Neural progenitor cell (in vitro differentiated cells): ENCODE measurements at regions not wholly inside any gene's neighbourhood (a gene's known extent, or its start where the extent isn't known, plus 50 kb on each side); places are given as distances from the start of the nearest gene placed in this dataset.

ENCODE experiments used
- DNase-seq: peaks from one replicate; pipeline ENCODE4 v3.0.0-alpha.2; 2016; ENCODE audit warnings: low spot score
- H2AFZ ChIP-seq: fragments of 200-600 bp; sonication (generic); replicated peaks from 2 replicates; pipeline ENCODE4 v1.6.1; 2016; ENCODE audit warnings: antibody characterized with exemption
- H3F3A ChIP-seq: fragments of 200-600 bp; sonication (generic); 2 replicates; pipeline ENCODE4 v1.6.1; 2016; ENCODE audit warnings: antibody characterized with exemption, low read depth
- H3K27ac ChIP-seq: fragments of 200-600 bp; sonication (generic); 2 replicates; pipeline ENCODE4 v1.5.1; 2016; ENCODE audit warnings: mild to moderate bottlenecking
- H3K27me3 ChIP-seq: fragments of 200-600 bp; sonication (generic); 2 replicates; pipeline ENCODE4 v1.6.1; 2016; ENCODE audit warnings: mild to moderate bottlenecking, moderate library complexity
- H3K36me3 ChIP-seq: fragments of 200-600 bp; sonication (generic); 2 replicates; pipeline ENCODE4 v1.5.1; 2016
- H3K4me1 ChIP-seq: fragments of 200-600 bp; sonication (generic); 2 replicates; pipeline ENCODE4 v1.6.1; 2016; ENCODE audit warnings: mixed run types
- H3K4me2 ChIP-seq: fragments of 200-600 bp; sonication (generic); 2 replicates; pipeline ENCODE4 v1.6.1; 2016
- H3K4me3 ChIP-seq: fragments of 200-600 bp; sonication (generic); 2 replicates; pipeline ENCODE4 v1.5.1; 2016
- H3K79me2 ChIP-seq: fragments of 200-600 bp; sonication (generic); 2 replicates; pipeline ENCODE4 v1.6.1; 2016; ENCODE audit warnings: low read depth
- H3K9ac ChIP-seq: fragments of 200-600 bp; sonication (generic); 2 replicates; pipeline ENCODE4 v1.6.1; 2016
- H3K9me3 ChIP-seq: fragments of 200-600 bp; sonication (generic); 2 replicates; pipeline ENCODE4 v1.5.1; 2016; ENCODE audit warnings: low read depth
- H4K20me1 ChIP-seq: fragments of 200-600 bp; sonication (generic); 2 replicates; pipeline ENCODE4 v1.6.1; 2016; ENCODE audit warnings: low read depth
- H3K27ac Mint-ChIP-seq: 3 replicates; pipeline ENCODE4 v1.8.0; 2021; ENCODE audit warnings: mixed read lengths
- H3K27me3 Mint-ChIP-seq: 2 replicates; pipeline ENCODE4 v1.8.0; 2022; ENCODE audit warnings: low read depth, mild to moderate bottlenecking, inconsistent platforms, moderate library complexity, mixed read lengths; ENCODE audit not compliant: insufficient read depth
- H3K36me3 Mint-ChIP-seq: 3 replicates; pipeline ENCODE4 v1.8.0; 2021; ENCODE audit warnings: mixed read lengths
- H3K4me1 Mint-ChIP-seq: 3 replicates; pipeline ENCODE4 v1.8.0; 2021; ENCODE audit warnings: mixed read lengths
- H3K4me3 Mint-ChIP-seq: 3 replicates; pipeline ENCODE4 v1.8.0; 2021; ENCODE audit warnings: mild to moderate bottlenecking, moderate library complexity, mixed read lengths
- H3K9me3 Mint-ChIP-seq: 3 replicates; pipeline ENCODE4 v1.8.0; 2020; ENCODE audit warnings: mixed read lengths
- CTCF ChIP-seq: fragments of 200-600 bp; sonication (generic); IDR thresholded peaks from 2 replicates; pipeline ENCODE4 v1.5.1; 2017; ENCODE audit warnings: antibody characterized with exemption, mild to moderate bottlenecking
- EZH2 ChIP-seq: fragments of 200-600 bp; sonication (generic); IDR thresholded peaks from 2 replicates; pipeline ENCODE4 v1.6.1; 2017; ENCODE audit warnings: antibody characterized with exemption, mild to moderate bottlenecking, moderate library complexity
- EZH2phosphoT487 ChIP-seq: fragments of 200-600 bp; sonication (generic); IDR thresholded peaks from 2 replicates; pipeline ENCODE4 v1.6.1; 2017; ENCODE audit warnings: antibody characterized with exemption

GRCh38 chr5:2894736-2895135 is 143.3 kb upstream of the IRX2 start:
- H3F3A ChIP-seq = no peaks in the 10 kb centered on the region
- H3K4me3 Mint-ChIP-seq = no peak overlapping the region
- no peaks in the 10 kb centered on the region for H4K20me1 ChIP-seq
- no peaks in the 10 kb centered on the region for H3K27me3 ChIP-seq
- no peak overlapping the region for H3K9ac ChIP-seq
- no peaks in the 10 kb centered on the region for H3K9me3 Mint-ChIP-seq
- no peaks in the 10 kb centered on the region for H3K36me3 Mint-ChIP-seq
- no peak overlapping the region for H3K4me2 ChIP-seq
- no peaks in the 10 kb centered on the region for H3K36me3 ChIP-seq
- H3K79me2 ChIP-seq = no peaks in the 10 kb centered on the region
- H3K27me3 Mint-ChIP-seq = peaks cover 11% of the 10 kb centered on the region
- DNase-seq = no peak
- no peak overlapping the region for H3K27ac ChIP-seq
- H3K4me1 Mint-ChIP-seq = peaks cover 5% of the 10 kb centered on the region
- TF ChIP-seq EZH2phosphoT487 (no peak), CTCF (no peak), EZH2 (no peak)
- no peak overlapping the region for H2AFZ ChIP-seq
- no peaks in the 10 kb centered on the region for H3K4me1 ChIP-seq
- no peaks in the 10 kb centered on the region for H3K9me3 ChIP-seq
- H3K27ac Mint-ChIP-seq = no peak overlapping the region
- H3K4me3 ChIP-seq = no peak overlapping the region

- Histone ChIP-seq H3K4me2 (no peak overlapping the region), H3K9ac (no peak overlapping the region), H3K36me3 (no peaks in the 10 kb centered on the region), H3K9me3 (no peaks in the 10 kb centered on the region), H3K4me1 (no peaks in the 10 kb centered on the region), H3F3A (no peaks in the 10 kb centered on the region), H3K27me3 (no peaks in the 10 kb centered on the region), H3K27ac (no peak overlapping the region), H2AFZ (no peak overlapping the region), H4K20me1 (no peaks in the 10 kb centered on the region), H3K79me2 (no peaks in the 10 kb centered on the region), H3K4me3 (no peak overlapping the region)
- Mint-ChIP-seq H3K27ac (no peak overlapping the region), H3K9me3 (no peaks in the 10 kb centered on the region), H3K4me1 (peaks cover 5% of the 10 kb centered on the region), H3K36me3 (no peaks in the 10 kb centered on the region), H3K4me3 (no peak overlapping the region), H3K27me3 (peaks cover 11% of the 10 kb centered on the region)
- no peak for TF ChIP-seq EZH2
- TF ChIP-seq CTCF = no peak
- no peak for TF ChIP-seq EZH2phosphoT487
- DNase-seq = no peak
Observed at GRCh38 chr5:2894316-2894715, 142.8 kb upstream of the IRX2 start.

- Histone ChIP-seq H3K4me2 (no peak overlapping the region), H2AFZ (no peak overlapping the region), H3K36me3 (no peaks in the 10 kb centered on the region), H3K9me3 (no peaks in the 10 kb centered on the region), H3F3A (no peaks in the 10 kb centered on the region), H3K27me3 (no peaks in the 10 kb centered on the region), H3K4me3 (no peak overlapping the region), H3K4me1 (no peaks in the 10 kb centered on the region), H3K9ac (no peak overlapping the region), H3K79me2 (no peaks in the 10 kb centered on the region), H4K20me1 (no peaks in the 10 kb centered on the region), H3K27ac (no peak overlapping the region)
- DNase-seq = no peak
- no peaks in the 10 kb centered on the region for H3K9me3 Mint-ChIP-seq
- H3K36me3 Mint-ChIP-seq = no peaks in the 10 kb centered on the region
- H3K27me3 Mint-ChIP-seq = peaks cover 2% of the 10 kb centered on the region
- no peak overlapping the region for H3K4me3 Mint-ChIP-seq
- peaks cover 5% of the 10 kb centered on the region for H3K4me1 Mint-ChIP-seq
- H3K27ac Mint-ChIP-seq = no peak overlapping the region
- TF ChIP-seq CTCF = no peak
- no peak for TF ChIP-seq EZH2
- no peak for TF ChIP-seq EZH2phosphoT487
Observed at GRCh38 chr5:2892466-2893000, 141.1 kb upstream of the IRX2 start.
